ENCODE measurements at regions not wholly inside any gene's neighbourhood (a gene's known extent, or its start where the extent isn't known, plus 50 kb on each side); places are given as distances from the start of the nearest gene placed in this dataset.

- no peak for TF ChIP-seq EZH2 (IDR thresholded peaks at IDR 0.05; ENCODE audit: borderline replicate concordance, low read depth, low read length, poor library complexity, severe bottlenecking)
- TF ChIP-seq CTCF (conservative IDR thresholded peaks at IDR 0.05; ENCODE audit: low read depth, low read length), result no peak
Observed at GRCh38 chr18:45527891-45528290, 87.4 kb upstream of the SLC14A2 start.

Measured in A673 (cell line).